ENCODE measurements at regions not wholly inside any gene's neighbourhood (a gene's known extent, or its start where the extent isn't known, plus 50 kb on each side); places are given as distances from the start of the nearest gene placed in this dataset.

- TF ChIP-seq, protein P1, sequence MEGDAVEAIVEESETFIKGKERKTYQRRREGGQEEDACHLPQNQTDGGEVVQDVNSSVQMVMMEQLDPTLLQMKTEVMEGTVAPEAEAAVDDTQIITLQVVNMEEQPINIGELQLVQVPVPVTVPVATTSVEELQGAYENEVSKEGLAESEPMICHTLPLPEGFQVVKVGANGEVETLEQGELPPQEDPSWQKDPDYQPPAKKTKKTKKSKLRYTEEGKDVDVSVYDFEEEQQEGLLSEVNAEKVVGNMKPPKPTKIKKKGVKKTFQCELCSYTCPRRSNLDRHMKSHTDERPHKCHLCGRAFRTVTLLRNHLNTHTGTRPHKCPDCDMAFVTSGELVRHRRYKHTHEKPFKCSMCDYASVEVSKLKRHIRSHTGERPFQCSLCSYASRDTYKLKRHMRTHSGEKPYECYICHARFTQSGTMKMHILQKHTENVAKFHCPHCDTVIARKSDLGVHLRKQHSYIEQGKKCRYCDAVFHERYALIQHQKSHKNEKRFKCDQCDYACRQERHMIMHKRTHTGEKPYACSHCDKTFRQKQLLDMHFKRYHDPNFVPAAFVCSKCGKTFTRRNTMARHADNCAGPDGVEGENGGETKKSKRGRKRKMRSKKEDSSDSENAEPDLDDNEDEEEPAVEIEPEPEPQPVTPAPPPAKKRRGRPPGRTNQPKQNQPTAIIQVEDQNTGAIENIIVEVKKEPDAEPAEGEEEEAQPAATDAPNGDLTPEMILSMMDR (IDR thresholded peaks at IDR 0.05 in 4 of 5, conservative IDR thresholded peaks at IDR 0.05 in 1 of 5) = no peak
- no peak for TF ChIP-seq POLR2A (IDR thresholded peaks at IDR 0.05)
Measured at GRCh38 chr6:28675600-28675999, 149.9 kb downstream of the GPX5 start.
